HG02763 (cell line): ENCODE measurements at regions not wholly inside any gene's neighbourhood (a gene's known extent, or its start where the extent isn't known, plus 50 kb on each side); places are given as distances from the start of the nearest gene placed in this dataset.

ENCODE experiments used
- ATAC-seq: cut with Tn5 transposase; IDR thresholded peaks from one replicate; pipeline ENCODE4 v1.9.1; 2021; ENCODE audit warnings: mild to moderate bottlenecking, moderate library complexity; ENCODE audit not compliant: unreplicated experiment

GRCh38 chr15:93603550-93603949, 514.5 kb upstream of the RGMA start:
- ATAC-seq: no peak

GRCh38 chr15:93587059-93587521, 498.1 kb upstream of the RGMA start:
- ATAC-seq: no peak

DNA sequence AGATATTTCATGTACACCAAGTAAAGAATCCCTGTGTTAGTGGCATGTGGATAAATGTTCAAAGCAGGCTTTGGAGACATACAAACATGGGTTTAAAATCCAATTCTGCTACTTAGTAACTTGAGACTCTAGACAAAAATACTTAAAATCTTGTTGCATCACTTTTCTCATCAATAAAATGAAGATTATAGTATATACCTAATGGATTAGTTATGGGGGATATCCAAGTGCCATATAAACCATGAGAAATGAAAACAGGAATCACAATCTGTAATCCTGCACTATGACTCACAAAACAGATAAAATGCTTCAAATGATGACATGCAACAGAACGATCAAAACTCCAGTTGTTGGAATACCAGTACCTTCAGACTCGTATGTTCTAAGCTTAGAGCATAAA, 496.0 kb upstream of the RGMA start:
- no peak for ATAC-seq

DNA sequence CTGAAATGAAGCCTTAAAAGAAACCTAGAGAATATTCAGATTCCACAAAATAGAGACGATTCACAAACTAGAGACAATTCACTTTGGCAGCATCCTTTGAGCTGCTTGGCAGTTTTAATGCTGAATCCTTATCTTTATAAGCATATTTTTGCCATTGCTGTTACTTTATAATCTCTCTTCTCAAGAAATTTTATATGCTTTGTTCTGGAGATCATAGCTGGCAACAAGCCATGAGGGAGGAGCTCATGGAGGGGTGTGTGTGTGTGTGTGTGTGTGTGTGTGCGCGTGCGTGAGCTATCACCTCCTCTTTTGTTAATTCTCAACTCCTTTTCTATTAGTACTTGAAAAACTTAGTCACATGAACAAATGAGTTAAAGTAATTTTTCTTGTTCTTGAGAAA, 495.0 kb upstream of the RGMA start:
- ATAC-seq: no peak

DNA sequence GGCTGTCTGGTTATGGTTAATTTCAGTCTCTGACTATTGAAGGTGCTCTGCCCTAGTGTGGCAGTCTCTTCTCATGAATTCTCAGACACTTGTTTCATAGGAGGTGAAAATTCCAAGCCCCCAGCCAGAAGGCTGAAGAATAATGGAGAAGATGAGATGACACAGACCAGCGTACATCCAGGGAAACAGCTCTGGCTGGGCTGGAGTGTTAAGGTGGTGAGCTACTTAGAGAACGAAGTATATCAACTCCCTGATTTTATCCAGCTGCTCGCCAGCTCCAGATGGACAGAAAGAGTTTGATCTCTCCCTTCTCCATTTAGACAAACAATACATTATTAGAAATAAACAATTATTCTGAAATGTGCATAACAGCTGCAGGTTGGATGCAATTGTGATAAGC, 494.5 kb upstream of the RGMA start:
- no peak for ATAC-seq

GRCh38 chr15:93570527-93570926, 481.5 kb upstream of the RGMA start:
- no peak for ATAC-seq

DNA sequence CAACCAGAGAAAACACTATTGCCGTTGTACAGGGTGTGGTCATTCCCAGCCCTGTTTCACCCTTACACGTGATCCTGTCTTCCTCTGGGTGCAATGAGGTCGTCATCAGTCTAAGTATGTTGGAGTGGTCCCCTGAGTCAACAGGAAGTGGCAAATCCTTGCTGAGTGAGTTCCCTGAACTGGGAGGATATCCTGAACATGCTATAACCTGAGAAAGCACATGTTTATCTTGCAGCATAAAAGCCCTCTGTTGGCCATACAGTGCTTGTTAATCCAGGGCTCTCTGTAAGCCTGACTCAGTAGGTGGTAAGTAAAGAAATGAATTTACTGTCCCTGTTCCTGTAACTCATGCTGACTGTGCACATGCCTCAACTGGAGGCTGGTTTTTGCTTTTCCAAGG, 477.8 kb upstream of the RGMA start:
- ATAC-seq: no peak

- no peak for ATAC-seq
Measured at GRCh38 chr15:93565201-93565600, 476.2 kb upstream of the RGMA start.

GRCh38 chr15:93563218-93563617, 474.2 kb upstream of the RGMA start:
- no peak for ATAC-seq

DNA sequence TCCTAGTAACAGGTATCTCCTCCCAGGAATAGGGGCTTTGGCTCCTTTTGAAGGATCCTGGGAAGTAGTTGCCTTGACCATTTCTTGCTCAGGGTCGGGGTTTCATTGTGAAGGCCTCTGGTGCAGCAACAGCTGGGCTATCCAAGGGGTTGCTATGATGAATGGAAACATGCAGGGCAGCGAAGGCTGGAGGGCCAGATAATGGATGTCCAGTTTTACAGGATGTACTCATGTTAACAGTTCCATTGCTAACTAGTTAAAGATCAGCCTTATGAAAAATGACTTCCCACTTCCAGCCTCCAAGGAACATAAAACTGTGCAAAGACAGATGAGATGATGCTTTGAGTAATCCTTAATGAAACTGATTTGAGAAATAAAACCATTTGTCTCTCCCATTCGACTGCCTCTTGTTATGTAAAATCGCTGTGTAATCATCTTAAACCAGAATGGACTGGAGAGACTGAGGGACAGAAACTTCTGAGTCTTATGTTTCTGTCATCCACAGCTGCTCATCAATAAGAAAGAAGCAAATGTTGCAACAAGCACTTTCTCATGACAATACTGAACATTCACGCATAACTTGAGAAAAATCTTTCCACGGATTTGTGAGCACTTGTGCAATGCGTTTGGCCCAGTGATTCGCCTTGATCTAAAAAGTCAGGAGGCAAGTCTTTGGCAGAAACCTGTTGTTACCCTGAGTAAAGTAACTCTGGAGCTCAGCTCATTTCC, 473.5 kb upstream of the RGMA start:
- no peak for ATAC-seq

- no peak for ATAC-seq
Measured at GRCh38 chr15:93557696-93558095, 468.7 kb upstream of the RGMA start.

GRCh38 chr15:93553167-93553935, 464.3 kb upstream of the RGMA start:
- ATAC-seq: no peak

- no peak for ATAC-seq
Measured at GRCh38 chr15:93543093-93543492, 454.1 kb upstream of the RGMA start.

GRCh38 chr15:93527374-93528050, 438.5 kb upstream of the RGMA start:
- no peak for ATAC-seq

DNA sequence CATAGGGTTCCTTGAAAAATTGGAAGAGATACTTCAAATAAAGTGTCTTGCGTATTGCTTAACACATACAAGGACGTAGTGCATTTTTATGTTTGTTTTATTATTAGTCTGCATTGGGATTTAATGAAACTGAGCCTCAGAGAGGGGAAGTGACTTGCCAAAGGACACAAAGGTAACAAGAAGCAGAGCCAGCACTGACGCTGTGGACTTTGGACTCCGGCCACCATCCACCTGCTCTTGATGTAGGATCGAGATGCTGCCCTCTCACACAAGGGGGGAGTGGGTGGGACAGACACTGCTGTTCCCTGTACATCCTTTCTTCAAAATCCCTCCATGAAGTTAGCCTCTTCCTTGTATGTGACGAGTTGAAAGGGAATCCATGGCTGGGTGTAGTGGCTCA, 435.4 kb upstream of the RGMA start:
- ATAC-seq: no peak

DNA sequence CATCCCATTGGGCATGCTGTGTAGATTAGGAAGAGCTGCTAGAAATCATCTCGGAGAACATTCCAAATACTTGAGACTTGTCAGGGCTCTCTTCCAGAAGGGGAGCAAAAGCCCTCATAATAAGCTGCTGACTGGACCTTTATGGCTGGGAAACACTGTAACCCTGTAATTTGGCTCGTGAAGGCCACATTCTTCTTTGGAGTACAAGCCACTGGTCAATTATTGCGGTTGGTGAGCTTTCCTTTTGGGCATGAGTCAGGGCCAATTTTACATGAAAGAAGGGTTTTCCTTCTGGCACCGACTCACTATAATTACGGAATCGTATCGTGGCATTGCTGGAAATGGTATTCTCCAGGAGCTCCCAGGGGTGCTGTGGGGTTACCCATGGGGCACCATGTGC, 434.5 kb upstream of the RGMA start:
- no peak for ATAC-seq

GRCh38 chr15:93520206-93520605, 431.2 kb upstream of the RGMA start:
- ATAC-seq: no peak

DNA sequence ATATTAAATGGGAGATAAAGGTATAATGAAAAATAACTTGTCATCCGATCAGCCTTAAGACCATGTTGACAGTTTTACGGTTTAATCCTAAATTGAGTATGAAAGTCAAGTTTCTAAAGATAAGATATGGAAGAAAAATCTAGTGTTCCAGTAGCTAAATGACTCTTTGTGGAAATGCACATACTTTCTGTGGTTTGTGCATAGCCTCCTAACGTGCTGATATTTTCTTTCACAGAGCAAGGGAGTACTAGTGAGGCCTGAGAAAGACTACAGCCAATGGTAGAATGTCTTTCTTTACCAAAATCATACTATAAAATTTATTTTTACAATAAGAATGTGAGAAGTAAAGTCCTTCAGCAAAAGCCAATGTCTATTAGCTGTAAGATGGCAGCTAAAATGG, 430.6 kb upstream of the RGMA start:
- ATAC-seq: no peak

- ATAC-seq: no peak
Measured at GRCh38 chr15:93517176-93517575, 428.2 kb upstream of the RGMA start.

DNA sequence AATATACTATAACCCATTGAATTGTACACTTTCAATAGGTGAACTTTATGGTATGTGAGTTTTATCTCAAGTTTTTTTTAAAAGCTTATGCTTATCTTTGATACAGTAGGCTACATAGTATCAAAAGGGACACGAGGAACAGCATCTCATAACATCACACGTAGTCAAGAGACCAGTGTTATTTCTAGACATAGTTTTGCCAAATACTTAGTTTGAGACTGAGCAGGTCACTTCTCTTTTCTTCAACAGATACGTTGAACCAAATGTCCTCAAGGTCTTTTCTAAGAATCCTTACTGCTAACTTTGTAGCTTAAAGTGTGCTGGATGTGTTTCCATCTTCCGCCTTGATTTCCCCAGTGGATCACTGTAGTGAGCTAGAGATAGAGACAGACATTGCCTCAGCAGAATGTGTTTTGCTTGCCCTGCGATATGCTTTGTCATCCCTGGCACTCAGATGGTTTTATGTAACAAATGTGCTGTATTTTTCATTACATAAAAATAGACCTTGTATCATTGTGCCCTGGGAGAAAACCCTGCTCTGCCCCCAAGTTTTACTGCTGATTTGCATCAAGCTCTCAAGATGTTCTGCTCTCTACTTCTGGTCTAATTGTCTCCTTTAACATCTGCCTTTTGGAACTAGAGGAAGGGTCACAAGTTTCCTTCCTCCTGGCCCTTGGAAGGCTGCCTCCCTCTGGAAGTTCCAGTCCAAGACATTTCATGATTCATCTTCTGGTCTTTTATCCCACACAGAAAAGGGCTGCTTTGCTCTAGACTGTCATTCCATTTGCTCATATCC, 426.4 kb upstream of the RGMA start:
- ATAC-seq: no peak

- no peak for ATAC-seq
Measured at GRCh38 chr15:93506646-93507045, 417.6 kb upstream of the RGMA start.
